ENCODE measurements at regions not wholly inside any gene's neighbourhood (a gene's known extent, or its start where the extent isn't known, plus 50 kb on each side); places are given as distances from the start of the nearest gene placed in this dataset.

GRCh38 chr22:22129387-22129786, 115.2 kb upstream of the VPREB1 start:
- intact Hi-C loops (cut with DNase I), result no loop called here
- no peak overlapping the region for H3K27ac ChIP-seq
- H3K9me3 ChIP-seq, result no peaks in the 10 kb centered on the region
- H3K27me3 ChIP-seq, result no peaks in the 10 kb centered on the region
- TF ChIP-seq CTCF (IDR thresholded peaks at IDR 0.05), result no peak
- no peak for DNase-seq (ENCODE audit: low spot score in 2 of 2)
- no peaks in the 10 kb centered on the region for H3K4me1 ChIP-seq
- no peak overlapping the region for H3K4me3 ChIP-seq
- H3K36me3 ChIP-seq, result no peaks in the 10 kb centered on the region

GRCh38 chr22:22128440-22128839, 116.1 kb upstream of the VPREB1 start:
- no peaks in the 10 kb centered on the region for H3K27me3 ChIP-seq
- no peak for DNase-seq (ENCODE audit: low spot score in 2 of 2)
- no peaks in the 10 kb centered on the region for H3K36me3 ChIP-seq
- no peak overlapping the region for H3K4me3 ChIP-seq
- intact Hi-C loops (cut with DNase I), result no loop called here
- no peaks in the 10 kb centered on the region for H3K4me1 ChIP-seq
- TF ChIP-seq CTCF (IDR thresholded peaks at IDR 0.05), result no peak
- no peak overlapping the region for H3K27ac ChIP-seq
- no peaks in the 10 kb centered on the region for H3K9me3 ChIP-seq

GRCh38 chr22:22127100-22127499, 117.5 kb upstream of the VPREB1 start:
- intact Hi-C loops (cut with DNase I), result no loop called here
- Histone ChIP-seq H3K27ac (no peak overlapping the region), H3K9me3 (no peaks in the 10 kb centered on the region), H3K4me1 (no peaks in the 10 kb centered on the region), H3K4me3 (no peak overlapping the region), H3K27me3 (no peaks in the 10 kb centered on the region), H3K36me3 (no peaks in the 10 kb centered on the region)
- TF ChIP-seq CTCF (IDR thresholded peaks at IDR 0.05), result no peak
- DNase-seq (ENCODE audit: low spot score in 2 of 2), result no peak

GRCh38 chr22:22125579-22126468, 118.8 kb upstream of the VPREB1 start:
- Histone ChIP-seq H3K9me3 (no peaks in the 10 kb centered on the region), H3K36me3 (no peaks in the 10 kb centered on the region), H3K4me1 (no peaks in the 10 kb centered on the region), H3K27me3 (no peaks in the 10 kb centered on the region), H3K4me3 (no peak overlapping the region), H3K27ac (no peak overlapping the region)
- TF ChIP-seq CTCF (IDR thresholded peaks at IDR 0.05), result no peak
- DNase-seq (ENCODE audit: low spot score in 2 of 2), result no peak
- intact Hi-C loops (cut with DNase I), result no loop called here

- intact Hi-C loops (cut with DNase I), result no loop called here
- Histone ChIP-seq H3K4me1 (no peaks in the 10 kb centered on the region), H3K4me3 (no peak overlapping the region), H3K36me3 (no peaks in the 10 kb centered on the region), H3K27ac (no peak overlapping the region), H3K9me3 (no peaks in the 10 kb centered on the region), H3K27me3 (no peaks in the 10 kb centered on the region)
- no peak for TF ChIP-seq CTCF (IDR thresholded peaks at IDR 0.05)
- no peak for DNase-seq (ENCODE audit: low spot score in 2 of 2)
These were observed 119.5 kb upstream of the VPREB1 start for GRCh38 chr22:22125028-22125578.
